CD4-positive, alpha-beta T cell treated with Interleukin-4 for 1 hour (primary cell): ENCODE measurements at regions not wholly inside any gene's neighbourhood (a gene's known extent, or its start where the extent isn't known, plus 50 kb on each side); places are given as distances from the start of the nearest gene placed in this dataset.

Experiments
- DNase-seq, 2 donors: peaks; one replicate each; pipeline ENCODE4 v3.0.0-alpha.2; 2020 to 2022

DNA sequence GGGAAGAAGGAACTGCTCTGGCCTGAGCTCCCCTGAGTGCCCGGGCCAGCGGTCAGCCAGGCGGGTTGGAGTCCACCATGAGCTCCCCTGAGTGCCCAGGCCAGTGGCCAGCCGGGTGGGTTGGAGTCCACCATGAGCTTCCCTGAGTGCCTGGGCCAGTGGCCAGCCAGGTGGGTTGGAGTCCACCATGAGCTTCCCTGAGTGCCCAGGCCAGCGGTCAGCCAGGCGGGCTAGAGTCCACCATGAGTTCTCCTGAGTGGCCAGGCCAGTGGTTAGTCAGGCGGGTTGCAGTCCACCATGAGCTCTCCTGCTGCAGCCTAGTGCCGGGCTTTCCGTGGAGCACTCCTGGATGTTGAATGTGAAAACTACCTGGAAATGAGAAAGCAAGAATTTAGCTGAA lies 844.0 kb downstream of the TBC1D22A start:
- no peak for DNase-seq

DNA sequence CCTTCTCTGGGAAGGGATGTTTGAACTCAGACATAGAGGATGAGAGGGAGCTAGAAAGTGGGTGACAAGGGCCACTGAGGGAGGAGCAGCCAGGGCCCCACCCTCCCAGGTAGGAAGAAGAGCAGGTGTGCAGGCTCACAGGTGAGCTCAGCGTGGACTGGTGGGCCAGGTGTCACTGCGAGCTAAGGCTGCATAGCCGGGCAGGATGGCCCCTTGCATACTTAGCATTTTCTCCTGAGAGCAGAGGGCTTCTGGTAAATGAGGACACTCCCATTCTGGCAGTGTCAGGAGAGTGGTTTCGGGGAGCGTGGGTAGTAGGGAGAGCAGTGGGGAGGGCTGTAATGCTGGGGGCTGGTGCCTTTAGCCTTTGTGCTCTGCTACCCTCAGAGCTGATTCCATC lies 843.4 kb downstream of the TBC1D22A start:
- no peak for DNase-seq

DNA sequence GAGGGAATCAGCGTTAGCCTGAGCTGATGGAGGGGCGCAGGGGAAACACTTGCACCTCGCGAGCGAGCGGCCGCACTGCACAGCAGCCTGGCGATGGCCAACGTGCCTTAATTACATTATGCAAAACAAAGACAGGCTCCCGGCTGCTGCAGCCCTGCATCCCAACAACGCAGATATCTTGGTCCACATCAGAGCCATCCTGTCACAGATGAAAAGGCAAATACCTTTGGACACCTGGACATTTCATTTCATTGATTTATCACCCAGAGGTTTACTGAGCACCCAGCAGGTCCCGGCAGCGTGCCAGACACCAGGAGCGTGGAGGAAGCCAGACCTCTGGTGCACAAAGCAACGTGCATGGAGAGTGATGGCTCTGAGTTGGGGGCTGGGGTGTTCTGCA lies 843.0 kb downstream of the TBC1D22A start:
- no peak for DNase-seq

DNA sequence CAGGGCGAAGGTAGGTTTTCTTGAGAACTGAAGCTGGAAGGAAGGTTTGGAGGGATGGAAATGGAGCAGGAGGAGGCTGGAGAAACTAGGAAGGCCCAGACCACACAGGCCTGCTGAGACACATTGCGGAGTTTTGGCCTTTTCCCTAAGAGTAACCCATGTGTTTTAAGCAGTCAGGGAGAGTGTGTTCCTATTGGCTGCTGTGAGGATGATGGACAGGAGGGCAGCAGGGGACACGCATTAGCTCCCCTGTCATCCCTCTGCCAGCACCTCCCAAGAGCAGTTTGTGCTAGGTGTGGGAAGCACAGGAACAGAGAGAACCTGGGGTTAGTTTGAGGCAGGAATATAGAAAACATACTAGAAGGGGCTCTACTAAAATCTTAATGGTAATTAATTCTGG lies 842.1 kb downstream of the TBC1D22A start:
- DNase-seq, result no peak

DNA sequence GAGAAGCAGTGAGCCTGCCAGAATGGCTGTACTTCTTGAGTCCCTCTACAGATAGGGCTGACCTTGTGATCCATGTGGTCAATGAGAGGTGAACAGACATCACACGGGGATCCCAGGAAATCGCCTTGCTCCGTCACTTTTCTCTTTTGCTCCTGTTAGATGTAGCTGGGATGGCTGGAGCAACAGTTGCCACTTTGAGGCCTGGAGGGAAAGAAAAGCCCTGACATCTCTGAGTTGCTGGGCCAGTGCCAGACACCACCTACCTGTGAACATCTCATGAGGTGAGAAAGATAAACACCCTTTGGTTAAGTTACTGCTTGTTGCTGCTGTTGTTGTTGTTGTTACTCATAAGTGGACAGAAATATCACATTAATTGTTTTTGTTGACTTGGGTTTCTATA lies 840.3 kb downstream of the TBC1D22A start:
- no peak for DNase-seq

DNA sequence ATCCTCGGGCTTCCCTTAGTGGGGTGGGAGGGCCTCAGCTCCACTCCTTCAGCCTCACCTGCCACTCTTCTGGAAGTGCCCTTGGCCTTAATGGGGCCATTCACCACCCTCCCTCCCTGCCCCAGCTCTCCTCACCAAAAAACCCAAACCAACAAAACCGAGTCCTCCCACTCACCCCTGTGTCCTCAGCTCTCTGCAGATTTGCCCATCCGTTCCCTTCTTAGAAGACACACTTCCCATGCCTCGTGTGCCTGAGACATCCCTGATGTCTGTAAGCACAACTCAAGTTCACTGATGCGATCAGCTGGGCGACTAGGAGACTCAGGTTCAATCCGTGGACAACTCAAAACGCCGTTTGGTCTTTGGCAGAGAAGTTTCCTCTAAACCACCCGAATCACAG lies 839.2 kb downstream of the TBC1D22A start:
- DNase-seq, result peak in 1 of 2 donors; percentile 4

DNA sequence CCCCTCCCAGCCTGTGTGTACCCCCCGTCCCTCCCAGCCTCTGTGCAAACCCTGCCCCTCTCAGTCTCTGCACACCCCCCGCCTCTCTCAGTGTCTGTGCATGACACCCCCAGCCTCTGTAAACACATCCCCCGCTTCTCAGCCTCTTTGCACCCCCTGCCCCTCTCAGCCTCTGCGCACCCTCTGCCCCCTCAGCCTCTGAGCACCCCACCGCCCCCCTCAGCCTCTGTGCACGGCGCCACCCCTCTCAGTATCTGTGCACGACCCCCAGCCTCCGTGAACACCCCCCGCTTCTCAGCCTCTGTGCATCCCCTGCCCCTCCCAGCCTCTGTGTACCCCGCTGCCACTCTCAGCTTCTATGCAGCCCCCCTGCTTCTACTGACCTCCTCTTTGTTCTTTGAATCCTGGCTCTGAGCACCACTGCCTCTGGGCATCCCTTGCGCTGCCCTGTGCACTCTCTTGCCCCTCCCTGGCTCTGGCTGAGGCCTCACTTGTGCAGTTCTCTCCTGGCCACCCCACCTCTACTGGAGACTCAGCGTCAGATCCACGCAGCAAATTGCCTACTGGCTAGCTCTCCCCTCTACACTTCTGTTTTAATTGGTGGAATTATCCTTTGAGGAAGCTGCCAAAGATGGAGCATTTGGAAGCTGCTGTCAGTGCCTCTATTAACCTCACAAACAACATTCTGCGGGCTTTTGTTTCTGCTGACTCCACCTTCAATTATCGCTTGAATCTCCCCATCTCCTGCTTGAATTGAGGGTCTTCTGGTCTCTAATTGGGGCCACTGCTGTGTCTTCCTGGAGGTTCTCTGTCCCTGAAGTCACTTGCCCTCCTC lies 838.6 kb downstream of the TBC1D22A start:
- DNase-seq, result peak in 1 of 2 donors; percentile 1

DNA sequence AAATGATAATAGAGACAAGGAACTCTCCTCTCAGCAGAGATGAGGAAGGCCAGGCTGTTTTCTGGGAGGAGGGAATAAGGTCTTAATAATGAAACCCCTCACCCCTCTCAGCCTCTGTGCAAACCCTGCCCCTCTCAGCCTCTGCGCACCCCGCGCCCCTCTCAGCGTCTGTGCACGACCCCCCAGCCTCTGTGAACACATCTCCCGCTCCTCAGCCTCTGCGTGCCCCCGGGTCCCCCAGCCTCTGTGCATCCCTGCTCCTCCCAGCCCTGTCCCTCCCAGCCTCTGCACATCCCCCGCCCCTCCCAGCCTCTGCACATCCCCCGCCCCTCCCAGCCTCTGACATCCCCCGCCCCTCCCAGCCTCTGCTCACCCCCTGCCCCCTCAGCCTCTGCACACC lies 837.8 kb downstream of the TBC1D22A start:
- no peak for DNase-seq

DNA sequence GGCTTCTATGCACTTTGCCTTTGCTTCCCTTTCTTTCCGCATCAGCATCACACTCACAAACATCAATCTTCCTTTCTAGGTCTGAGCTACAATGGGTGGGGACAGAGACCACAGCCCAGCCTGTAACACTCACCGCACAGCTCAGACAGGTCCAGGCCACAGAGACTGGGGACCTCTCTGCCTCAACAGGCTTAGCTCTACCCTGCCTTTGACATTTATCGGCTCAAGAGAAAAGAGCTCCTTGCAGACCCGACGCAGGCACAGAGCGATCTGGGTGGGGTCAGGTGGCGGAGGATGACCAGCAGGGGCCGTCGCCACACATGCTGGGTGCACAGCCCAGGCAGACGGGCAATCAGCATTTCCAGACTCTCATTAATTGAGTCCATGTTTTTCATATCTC lies 837.3 kb downstream of the TBC1D22A start:
- DNase-seq, result peak in 1 of 2 donors; percentile 5

DNA sequence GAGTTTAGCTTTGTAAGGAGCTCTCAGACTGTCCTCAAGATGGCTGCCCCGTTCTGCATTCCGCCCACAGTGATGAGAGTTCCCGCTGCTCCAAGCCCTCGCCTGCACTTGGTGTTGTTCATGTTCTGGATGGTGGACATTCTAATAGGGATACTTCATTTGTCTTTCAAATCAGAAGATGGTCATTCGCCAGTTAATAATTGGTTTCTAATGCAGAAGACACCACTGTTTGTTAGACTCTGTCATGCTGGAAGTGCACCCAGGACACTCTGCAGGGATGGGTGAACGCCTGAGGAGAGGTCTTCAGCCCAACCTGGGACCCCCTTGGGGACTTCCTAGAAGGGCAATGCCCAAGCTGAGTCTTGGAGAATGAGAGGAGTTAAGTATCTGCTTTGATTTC lies 836.4 kb downstream of the TBC1D22A start:
- peak in 1 of 2 donors; percentile 9 for DNase-seq

DNA sequence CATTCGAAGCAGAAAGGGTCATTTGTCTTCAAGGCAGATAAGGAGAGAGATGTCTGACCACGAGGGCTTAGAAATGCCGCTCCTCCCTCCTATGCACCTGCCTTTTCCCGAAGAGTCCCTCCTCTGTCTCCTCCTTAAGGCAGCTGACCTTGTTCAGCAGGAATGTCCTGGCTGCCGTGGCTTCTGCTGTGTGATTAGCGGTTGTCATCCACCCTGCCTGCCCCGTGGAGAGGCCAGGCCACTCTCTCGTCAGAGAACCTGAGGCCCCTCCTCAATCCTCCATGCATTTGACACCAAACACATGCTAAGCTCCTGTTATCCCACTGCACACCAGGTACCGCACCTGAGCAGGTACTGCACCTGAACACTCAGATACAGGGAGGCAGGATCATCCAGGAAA lies 834.6 kb downstream of the TBC1D22A start:
- peak in 1 of 2 donors; percentile 5 for DNase-seq

DNA sequence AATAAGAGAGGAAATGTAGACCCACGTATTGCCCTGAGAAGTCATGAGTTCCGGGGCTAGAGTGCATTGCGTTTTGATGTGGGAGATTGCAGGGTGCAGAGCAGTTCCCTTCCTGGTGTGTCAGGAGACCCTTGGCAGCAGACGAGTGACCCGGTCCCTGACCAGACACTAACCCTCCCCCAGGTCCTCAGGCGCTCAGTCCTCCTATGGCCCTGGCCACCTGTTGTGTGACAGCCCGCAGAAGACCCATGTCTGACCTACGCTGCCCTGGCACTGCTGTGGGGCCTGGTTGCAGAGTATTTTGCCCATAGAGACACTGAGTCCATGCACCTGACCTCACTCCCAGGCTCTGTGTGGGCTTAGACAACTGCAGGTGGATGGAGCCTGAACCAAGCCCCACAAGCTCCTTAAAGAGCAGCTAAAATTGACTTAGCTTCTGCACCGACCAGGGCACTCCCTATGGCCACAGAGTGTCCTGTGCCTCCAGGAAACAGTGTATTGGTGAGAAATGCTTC lies 833.8 kb downstream of the TBC1D22A start:
- peak in 1 of 2 donors; percentile 9 for DNase-seq

DNA sequence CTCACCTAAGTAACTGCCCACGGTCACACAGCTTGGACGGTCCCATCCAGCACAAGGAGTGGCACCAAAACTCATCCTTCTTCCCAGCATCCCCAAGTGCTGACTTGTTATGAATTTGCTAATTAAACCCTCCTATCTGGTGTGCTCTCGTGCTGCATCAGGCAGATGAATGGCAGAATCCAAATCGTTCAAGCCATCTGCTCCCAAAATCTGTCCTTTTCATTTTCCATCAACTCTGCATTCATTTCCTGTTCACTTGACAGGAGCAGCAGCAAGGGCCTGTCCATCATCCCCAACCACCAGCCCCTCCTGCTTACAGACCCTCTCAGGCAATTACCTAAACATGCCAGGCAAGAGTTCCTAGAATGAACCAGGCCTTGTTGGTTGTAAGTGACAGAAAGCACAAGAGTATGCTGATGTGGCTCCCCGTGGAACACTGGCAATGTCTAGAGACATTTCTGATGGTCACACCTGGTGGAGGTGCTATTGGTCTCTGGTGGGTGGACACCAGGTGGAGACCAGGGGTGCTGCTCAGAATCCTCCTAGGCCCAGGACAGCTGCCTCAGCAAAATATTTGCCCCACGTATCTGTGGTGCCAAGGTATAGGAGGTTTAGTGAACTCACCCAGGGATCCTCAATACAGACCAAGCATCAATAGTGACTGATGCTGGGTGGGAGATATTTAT lies 832.5 kb downstream of the TBC1D22A start:
- DNase-seq, result peak in 1 of 2 donors; percentile 5

DNA sequence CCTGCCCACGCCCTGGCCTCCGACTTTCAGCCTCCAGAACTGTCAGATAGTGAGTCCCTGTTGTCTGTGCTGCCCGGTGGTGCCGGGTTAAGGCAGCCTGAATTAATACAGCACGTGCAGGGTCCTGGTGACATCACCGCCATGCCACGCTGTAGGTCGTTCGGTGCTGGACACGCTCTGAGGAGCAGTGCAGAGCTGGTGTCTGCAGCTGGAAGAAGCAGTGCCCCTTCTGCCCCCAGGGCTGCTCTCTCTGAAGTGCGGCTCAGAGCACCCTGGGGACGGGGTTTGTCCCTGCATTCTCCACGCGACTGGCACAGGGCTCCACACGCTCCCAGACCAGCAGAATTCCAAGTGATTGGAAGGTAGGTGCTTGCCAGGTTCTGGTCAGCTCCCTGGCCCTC lies 831.5 kb downstream of the TBC1D22A start:
- peak in 1 of 2 donors; percentile 5 for DNase-seq

DNA sequence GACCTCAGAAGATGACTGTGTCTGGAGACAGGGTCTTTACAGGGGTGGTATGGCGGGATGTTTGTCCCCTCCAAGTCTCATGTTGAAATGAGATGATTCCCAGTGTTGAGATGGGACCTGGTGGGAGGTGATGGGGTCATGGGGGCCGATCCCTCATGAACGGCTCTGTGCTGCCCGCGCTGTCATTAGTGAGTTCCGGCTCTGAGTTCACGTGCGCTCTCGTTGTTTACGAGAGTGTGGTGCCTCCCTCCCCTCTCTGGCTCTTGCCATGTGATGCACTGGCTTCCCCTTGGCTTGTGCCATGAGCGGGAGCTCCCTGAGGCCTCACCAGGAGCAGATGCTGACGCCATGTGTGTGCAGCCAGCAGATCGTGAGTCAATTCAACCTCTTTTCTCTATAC lies 830.8 kb downstream of the TBC1D22A start:
- DNase-seq, result no peak

DNA sequence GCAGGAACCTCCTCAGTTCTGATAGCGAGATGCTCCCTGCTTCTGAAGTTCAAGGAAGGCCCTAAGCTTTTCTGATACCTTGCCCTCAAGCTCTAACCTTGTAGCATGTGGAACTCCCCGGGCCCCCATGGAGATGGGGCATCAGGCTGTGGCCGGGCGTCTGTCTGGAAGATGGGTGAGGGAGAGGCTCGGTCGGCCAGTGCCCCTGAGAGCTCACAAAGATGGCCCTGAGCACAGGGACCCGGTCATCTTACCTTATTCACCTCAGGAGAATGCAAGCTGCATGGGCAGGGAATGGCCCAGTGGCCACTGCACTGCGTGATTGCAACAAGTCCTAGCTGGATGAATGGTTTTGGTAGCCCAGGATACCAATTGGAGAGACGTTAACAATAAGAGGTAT lies 830.3 kb downstream of the TBC1D22A start:
- peak in 1 of 2 donors; percentile 9 for DNase-seq

DNA sequence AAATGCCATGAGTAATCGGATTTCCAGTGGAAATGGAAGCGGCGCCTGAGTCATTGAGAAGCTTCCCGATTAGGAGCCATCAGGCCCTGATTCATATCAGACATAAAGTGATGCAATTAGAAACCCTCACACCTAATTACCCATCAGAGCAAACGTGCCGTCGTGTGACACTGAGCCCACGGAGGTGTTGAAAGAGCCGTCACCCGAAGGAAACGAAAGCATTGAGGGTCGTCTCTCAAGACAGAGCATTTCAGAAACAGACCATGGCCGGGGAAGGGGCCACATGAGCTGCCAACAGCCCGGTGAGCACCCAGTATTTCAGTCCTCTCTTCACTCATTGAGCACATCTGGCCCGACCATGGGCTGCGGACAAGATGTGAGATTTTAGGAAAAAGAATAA lies 829.3 kb downstream of the TBC1D22A start:
- DNase-seq, result no peak

DNA sequence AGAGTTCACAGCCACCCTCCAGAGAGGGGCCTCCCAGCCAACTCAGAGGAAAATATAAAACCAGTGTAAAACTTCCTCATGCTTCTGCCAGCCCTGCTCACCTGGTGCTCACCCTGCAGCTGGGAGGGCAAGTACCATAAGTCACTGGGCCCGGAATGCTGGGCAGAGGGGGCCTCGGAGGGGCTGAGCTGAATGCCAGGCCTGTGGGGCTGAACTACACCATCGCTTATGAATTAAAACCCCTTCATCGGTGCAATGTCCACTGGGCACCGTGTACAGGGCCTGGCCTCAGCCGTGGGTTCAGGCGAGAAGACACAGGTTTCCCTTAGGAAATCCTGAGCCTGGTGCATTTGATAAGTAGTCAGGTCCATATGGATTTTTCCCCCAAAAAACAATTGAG lies 828.6 kb downstream of the TBC1D22A start:
- no peak for DNase-seq

DNA sequence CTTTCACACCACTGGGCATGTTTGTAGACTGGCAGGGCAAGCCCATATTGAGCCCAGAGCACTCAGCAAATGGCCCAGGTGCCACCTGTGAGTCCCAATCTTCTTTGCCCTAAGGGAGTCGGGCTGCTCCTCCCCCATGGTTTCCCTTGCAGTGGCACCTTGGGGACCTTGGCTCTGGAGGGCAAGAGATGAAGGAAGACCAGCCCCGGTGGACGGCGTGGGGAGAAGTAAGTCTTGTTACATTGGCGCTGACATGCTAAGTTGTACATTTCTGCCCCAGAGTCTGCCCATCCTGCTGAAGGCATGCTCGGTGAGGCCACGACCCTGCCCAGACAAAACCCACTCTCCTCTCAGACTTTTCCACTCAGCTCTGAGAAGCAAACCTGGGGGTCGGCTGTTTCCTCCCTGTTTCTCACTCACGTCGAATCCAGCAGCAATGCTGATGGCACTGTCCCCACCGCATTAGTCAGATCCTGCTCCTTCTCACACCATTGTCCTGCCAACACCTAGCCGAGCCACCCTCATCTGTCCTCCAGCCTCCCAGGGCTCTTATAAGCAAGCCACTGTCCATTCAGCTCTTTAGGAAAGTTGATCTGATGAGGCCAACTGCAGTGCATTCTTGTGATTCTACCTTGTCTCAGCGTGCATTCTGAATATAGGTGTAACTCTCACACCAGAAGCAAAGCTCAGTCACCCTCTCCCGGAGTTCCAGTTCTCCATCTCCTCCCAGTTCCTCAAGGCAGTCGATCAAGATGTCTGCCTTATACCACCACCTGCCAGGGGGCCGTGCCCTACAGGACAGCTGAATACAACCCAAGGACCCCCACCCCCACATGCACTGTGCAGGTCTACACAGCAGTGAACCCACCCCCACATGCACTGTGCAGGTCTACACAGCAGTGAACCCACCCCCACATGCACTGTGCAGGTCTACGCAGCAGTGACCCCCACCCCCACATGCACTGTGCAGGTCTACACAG lies 827.1 kb downstream of the TBC1D22A start:
- no peak for DNase-seq

DNA sequence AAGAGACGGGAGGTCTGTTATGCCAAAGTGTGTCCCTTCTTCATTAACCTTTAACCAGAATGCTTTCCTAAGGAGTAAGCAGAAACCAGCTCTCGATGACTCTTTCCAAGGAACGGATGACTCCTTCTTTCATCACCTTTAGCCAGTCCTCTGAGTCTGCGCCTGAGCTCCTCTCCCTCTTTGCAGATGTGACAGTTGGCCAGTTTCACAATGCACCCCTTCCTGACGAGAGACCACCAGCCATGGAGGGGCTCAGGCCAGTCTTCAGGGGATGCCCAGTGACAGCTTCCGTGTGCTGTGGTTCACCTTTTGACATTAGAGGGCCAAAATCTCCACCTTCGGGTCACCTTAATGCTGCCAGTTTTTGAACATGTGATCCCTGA lies 826.1 kb downstream of the TBC1D22A start:
- DNase-seq, result no peak

DNA sequence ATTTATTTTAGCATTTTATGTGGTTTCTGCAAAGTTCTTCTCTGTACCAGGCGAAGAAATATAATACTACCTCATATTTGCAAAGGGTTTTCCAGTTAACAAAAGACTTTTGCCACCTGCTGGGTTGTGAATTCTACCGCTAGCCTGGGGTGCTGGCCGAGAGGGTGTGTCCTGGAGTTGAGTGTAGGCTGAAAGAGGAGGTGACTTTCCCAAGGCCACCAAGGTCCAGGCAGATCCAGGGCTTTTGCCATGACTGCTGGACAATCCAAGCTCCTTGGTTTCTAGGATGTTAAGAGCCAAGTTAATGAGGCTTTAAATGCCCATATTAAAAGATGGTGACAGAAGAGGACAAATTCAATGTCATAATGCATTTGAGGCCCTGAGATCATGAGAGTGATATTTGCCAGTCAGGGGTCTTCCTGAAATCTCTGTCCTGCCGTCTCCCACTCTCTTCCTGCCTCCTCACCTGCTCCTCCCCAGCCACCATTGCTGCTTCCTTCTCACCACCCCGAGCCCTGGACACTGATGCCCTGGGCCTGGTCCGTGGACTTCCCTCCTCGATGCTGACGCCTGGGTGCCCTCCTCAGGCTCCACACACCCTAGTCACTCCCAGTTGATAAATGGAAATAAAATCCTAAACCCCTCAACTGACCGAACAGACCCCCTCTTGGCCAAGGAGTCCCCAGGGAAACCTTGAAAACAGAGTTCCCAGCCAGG lies 825.6 kb downstream of the TBC1D22A start:
- no peak for DNase-seq

DNA sequence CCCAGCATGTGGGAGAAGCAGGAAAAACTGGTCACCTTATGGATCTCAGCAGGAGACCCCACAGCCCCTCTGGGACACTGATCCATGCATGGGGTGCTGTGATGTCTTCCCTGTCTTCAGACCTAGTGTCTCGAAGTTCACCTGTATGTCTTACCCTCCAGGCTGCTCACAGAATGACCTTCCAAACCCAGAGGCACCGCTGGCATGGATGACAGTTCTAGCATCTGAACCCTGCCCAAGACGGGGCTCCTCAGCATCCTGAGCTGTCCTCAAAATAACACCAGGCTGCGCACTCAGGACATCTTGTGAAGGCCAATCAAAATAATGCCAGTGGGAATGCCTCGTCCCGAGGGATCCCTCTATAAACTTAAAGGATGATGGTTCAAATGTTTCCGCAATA lies 824.9 kb downstream of the TBC1D22A start:
- DNase-seq, result no peak
